ENCODE measurements at regions not wholly inside any gene's neighbourhood (a gene's known extent, or its start where the extent isn't known, plus 50 kb on each side); places are given as distances from the start of the nearest gene placed in this dataset.

- DNase-seq (ENCODE audit: insufficient read length, low spot score) = no peak
- FAIRE-seq = no peak
- TF ChIP-seq POLR2A (IDR thresholded peaks at IDR 0.05; ENCODE audit: low read depth, low read length) = no peak
These were observed 396.0 kb upstream of the ATP5MC3 start for GRCh38 chr2:175577368-175577970.

GRCh38 chr2:175576875-175577274 lies 395.4 kb upstream of the ATP5MC3 start:
- DNase-seq (ENCODE audit: insufficient read length, low spot score) (no peak), FAIRE-seq (no peak)
- TF ChIP-seq POLR2A (IDR thresholded peaks at IDR 0.05; ENCODE audit: low read depth, low read length) = no peak

- DNase-seq (ENCODE audit: insufficient read length, low spot score) = no peak
- no peak for TF ChIP-seq POLR2A (IDR thresholded peaks at IDR 0.05; ENCODE audit: low read depth, low read length)
- FAIRE-seq = no peak
These were observed 394.8 kb upstream of the ATP5MC3 start for GRCh38 chr2:175576270-175576669.

- DNase-seq (ENCODE audit: insufficient read length, low spot score) (no peak), FAIRE-seq (no peak)
- no peak for TF ChIP-seq POLR2A (IDR thresholded peaks at IDR 0.05; ENCODE audit: low read depth, low read length)
These were observed 394.1 kb upstream of the ATP5MC3 start for GRCh38 chr2:175575346-175576258.

- FAIRE-seq = no peak
- TF ChIP-seq POLR2A (IDR thresholded peaks at IDR 0.05; ENCODE audit: low read depth, low read length) = no peak
- no peak for DNase-seq (ENCODE audit: insufficient read length, low spot score)
These were observed 392.6 kb upstream of the ATP5MC3 start for GRCh38 chr2:175574069-175574468.

- TF ChIP-seq POLR2A (IDR thresholded peaks at IDR 0.05; ENCODE audit: low read depth, low read length) = no peak
- FAIRE-seq (no peak), DNase-seq (ENCODE audit: insufficient read length, low spot score) (no peak)
These were observed 389.7 kb upstream of the ATP5MC3 start for GRCh38 chr2:175571078-175571653.

- FAIRE-seq (no peak), DNase-seq (ENCODE audit: insufficient read length, low spot score) (no peak)
- TF ChIP-seq POLR2A (IDR thresholded peaks at IDR 0.05; ENCODE audit: low read depth, low read length) = no peak
These were observed 386.7 kb upstream of the ATP5MC3 start for GRCh38 chr2:175568109-175568730.

- TF ChIP-seq POLR2A (IDR thresholded peaks at IDR 0.05; ENCODE audit: low read depth, low read length) = no peak
- no peak for FAIRE-seq
- DNase-seq (ENCODE audit: insufficient read length, low spot score) = no peak
These were observed 386.0 kb upstream of the ATP5MC3 start for GRCh38 chr2:175567435-175568061.

- TF ChIP-seq POLR2A (IDR thresholded peaks at IDR 0.05; ENCODE audit: low read depth, low read length) = no peak
- DNase-seq (ENCODE audit: insufficient read length, low spot score) (no peak), FAIRE-seq (no peak)
These were observed 379.1 kb upstream of the ATP5MC3 start for GRCh38 chr2:175560521-175561169.

GRCh38 chr2:175559613-175560012 lies 378.1 kb upstream of the ATP5MC3 start:
- no peak for TF ChIP-seq POLR2A (IDR thresholded peaks at IDR 0.05; ENCODE audit: low read depth, low read length)
- FAIRE-seq (no peak), DNase-seq (ENCODE audit: insufficient read length, low spot score) (no peak)

- DNase-seq (ENCODE audit: insufficient read length, low spot score) (no peak), FAIRE-seq (no peak)
- no peak for TF ChIP-seq POLR2A (IDR thresholded peaks at IDR 0.05; ENCODE audit: low read depth, low read length)
These were observed 376.4 kb upstream of the ATP5MC3 start for GRCh38 chr2:175557810-175558377.

GRCh38 chr2:175553910-175554309 lies 372.4 kb upstream of the ATP5MC3 start:
- no peak for TF ChIP-seq POLR2A (IDR thresholded peaks at IDR 0.05; ENCODE audit: low read depth, low read length)
- DNase-seq (ENCODE audit: insufficient read length, low spot score) = no peak
- no peak for FAIRE-seq

- TF ChIP-seq POLR2A (IDR thresholded peaks at IDR 0.05; ENCODE audit: low read depth, low read length) = no peak
- FAIRE-seq (no peak), DNase-seq (ENCODE audit: insufficient read length, low spot score) (no peak)
These were observed 371.4 kb upstream of the ATP5MC3 start for GRCh38 chr2:175552902-175553301.

Data from H54 (cell line).